HAP-1 (cell line): ENCODE measurements at regions not wholly inside any gene's neighbourhood (a gene's known extent, or its start where the extent isn't known, plus 50 kb on each side); places are given as distances from the start of the nearest gene placed in this dataset.
A peak's percentile ranks its signal among the peaks of the same experiment; 100 is the strongest.
"Not testable (repeated sequence)": the region's sequence is repeated elsewhere in the genome, so short reads cannot be mapped to it uniquely, and the experiment has no call there.

Experiments
- DNase-seq, 2 experiments: peaks; one replicate each; pipeline ENCODE4 v3.0.0-alpha.2; 2016 to 2020; ENCODE audit warnings: low spot score in 2 of 2
- H3K27me3 ChIP-seq: fragments of 250-450 bp; sonication (Bioruptor Pico); 2 replicates; pipeline ENCODE4 v1.5.1; 2020; ENCODE audit warnings: low read depth, mild to moderate bottlenecking, moderate library complexity
- H3K36me3 ChIP-seq: fragments of 250-450 bp; sonication (Bioruptor Pico); replicated peaks from 2 replicates; pipeline ENCODE4 v1.5.1; 2020; ENCODE audit warnings: mild to moderate bottlenecking
- H3K4me1 ChIP-seq: fragments of 250-450 bp; sonication (Bioruptor Pico); 2 replicates; pipeline ENCODE4 v1.5.1; 2020; ENCODE audit warnings: mild to moderate bottlenecking
- H3K4me3 ChIP-seq: fragments of 250-450 bp; sonication (Bioruptor Pico); 2 replicates; pipeline ENCODE4 v1.5.1; 2020; ENCODE audit warnings: mild to moderate bottlenecking, moderate library complexity
- H3K9me3 ChIP-seq: fragments of 250-450 bp; sonication (Bioruptor Pico); 2 replicates; pipeline ENCODE4 v1.5.1; 2020; ENCODE audit warnings: mild to moderate bottlenecking, moderate library complexity
- in situ Hi-C: fragments of 300-500 bp; cut with MboI; formaldehyde crosslinking; loops from 3 replicates; pipeline ENCODE4 v1.14.3; 2020; ENCODE audit warnings: low sequenced_read_pairs, inconsistent platforms, mixed read lengths

GRCh38 chr2:95699201-95700184 lies 107.7 kb downstream of the TRIM43 start:
- H3K4me1 ChIP-seq, H3K36me3 ChIP-seq, H3K27me3 ChIP-seq, H3K9me3 ChIP-seq, H3K4me3 ChIP-seq, in situ Hi-C loops: not testable (repeated sequence)
- DNase-seq, result peak in 1 of 2 experiments; percentile 59

- no peak for DNase-seq
- in situ Hi-C loops, result no loop called here
- Histone ChIP-seq H3K27me3 (peaks cover 4% of the 10 kb centered on the region; the same call in 1 of the 2 replicates), H3K36me3 (no peaks in the 10 kb centered on the region), H3K4me3 (no peak overlapping the region), H3K9me3 (no peaks in the 10 kb centered on the region), H3K4me1 (no peaks in the 10 kb centered on the region)
These were observed 108.7 kb downstream of the TRIM43 start for GRCh38 chr2:95700519-95700918.

- Histone ChIP-seq H3K4me3 (no peak overlapping the region), H3K9me3 (no peaks in the 10 kb centered on the region), H3K27me3 (peaks cover 4% of the 10 kb centered on the region; the same call in 1 of the 2 replicates), H3K4me1 (no peaks in the 10 kb centered on the region), H3K36me3 (no peaks in the 10 kb centered on the region)
- DNase-seq, result no peak
- in situ Hi-C loops, result no loop called here
These were observed 110.7 kb downstream of the TRIM43 start for GRCh38 chr2:95702471-95702870.

- H3K27me3 ChIP-seq, H3K4me1 ChIP-seq, H3K36me3 ChIP-seq, DNase-seq, H3K9me3 ChIP-seq, H3K4me3 ChIP-seq, in situ Hi-C loops: not testable (repeated sequence)
These were observed 115.4 kb downstream of the TRIM43 start for GRCh38 chr2:95707161-95707560.

- H3K9me3 ChIP-seq, result no peaks in the 10 kb centered on the region
- H3K27me3 ChIP-seq, result 0 out of 2 replicates have a peak, but pooled peaks cover 2% of the 10 kb centered on the region
- H3K4me1 ChIP-seq, result no peaks in the 10 kb centered on the region
- in situ Hi-C loops, result no loop called here
- H3K4me3 ChIP-seq, result no peak overlapping the region
- no peaks in the 10 kb centered on the region for H3K36me3 ChIP-seq
- no peak for DNase-seq
These were observed 116.0 kb downstream of the TRIM43 start for GRCh38 chr2:95707837-95708236.

- H3K4me3 ChIP-seq, result no peak overlapping the region
- no peak for DNase-seq
- H3K4me1 ChIP-seq, result no peaks in the 10 kb centered on the region
- in situ Hi-C loops, result no loop called here
- no peaks in the 10 kb centered on the region for H3K27me3 ChIP-seq
- no peaks in the 10 kb centered on the region for H3K36me3 ChIP-seq
- no peaks in the 10 kb centered on the region for H3K9me3 ChIP-seq
These were observed 118.0 kb downstream of the TRIM43 start for GRCh38 chr2:95709831-95710230.

- H3K4me3 ChIP-seq, DNase-seq, in situ Hi-C loops, H3K4me1 ChIP-seq, H3K9me3 ChIP-seq, H3K27me3 ChIP-seq, H3K36me3 ChIP-seq: not testable (repeated sequence)
These were observed 121.8 kb downstream of the TRIM43 start for GRCh38 chr2:95713470-95714177.

GRCh38 chr2:95714398-95714797 lies 122.6 kb downstream of the TRIM43 start:
- H3K27me3 ChIP-seq, H3K9me3 ChIP-seq, H3K4me1 ChIP-seq, DNase-seq, in situ Hi-C loops, H3K36me3 ChIP-seq, H3K4me3 ChIP-seq: not testable (repeated sequence)

GRCh38 chr2:95719473-95720060 lies 127.8 kb downstream of the TRIM43 start:
- no peaks in the 10 kb centered on the region for H3K9me3 ChIP-seq
- no peaks in the 10 kb centered on the region for H3K36me3 ChIP-seq
- no peak overlapping the region for H3K4me3 ChIP-seq
- no peaks in the 10 kb centered on the region for H3K27me3 ChIP-seq
- in situ Hi-C loops, result no loop called here
- no peak for DNase-seq
- no peaks in the 10 kb centered on the region for H3K4me1 ChIP-seq

- H3K9me3 ChIP-seq, result no peaks in the 10 kb centered on the region
- no peaks in the 10 kb centered on the region for H3K4me1 ChIP-seq
- in situ Hi-C loops, result no loop called here
- no peak overlapping the region for H3K4me3 ChIP-seq
- H3K27me3 ChIP-seq, result no peaks in the 10 kb centered on the region
- no peak for DNase-seq
- H3K36me3 ChIP-seq, result no peaks in the 10 kb centered on the region
These were observed 129.9 kb downstream of the TRIM43 start for GRCh38 chr2:95721726-95722125.

GRCh38 chr2:95722131-95722697 lies 130.4 kb downstream of the TRIM43 start:
- H3K4me3 ChIP-seq, result no peak overlapping the region
- H3K27me3 ChIP-seq, result no peaks in the 10 kb centered on the region
- in situ Hi-C loops, result no loop called here
- DNase-seq, result no peak
- no peaks in the 10 kb centered on the region for H3K4me1 ChIP-seq
- H3K9me3 ChIP-seq, result no peaks in the 10 kb centered on the region
- H3K36me3 ChIP-seq, result no peaks in the 10 kb centered on the region

GRCh38 chr2:95723627-95724210 lies 131.9 kb downstream of the TRIM43 start:
- DNase-seq, H3K4me1 ChIP-seq, H3K4me3 ChIP-seq, H3K9me3 ChIP-seq, H3K27me3 ChIP-seq, H3K36me3 ChIP-seq, in situ Hi-C loops: not testable (repeated sequence)

- H3K36me3 ChIP-seq, H3K4me1 ChIP-seq, H3K9me3 ChIP-seq, H3K4me3 ChIP-seq, in situ Hi-C loops, H3K27me3 ChIP-seq, DNase-seq: not testable (repeated sequence)
These were observed 133.4 kb downstream of the TRIM43 start for GRCh38 chr2:95725191-95725590.
